Subcutaneous abdominal adipose tissue (tissue), 5 donors: ENCODE measurements at regions not wholly inside any gene's neighbourhood (a gene's known extent, or its start where the extent isn't known, plus 50 kb on each side); places are given as distances from the start of the nearest gene placed in this dataset.

Experiments used
- H3K27ac ChIP-seq: one replicate; pipeline ENCODE4 v1.7.0; 2013; ENCODE audit warnings: low read depth, mild to moderate bottlenecking, inconsistent platforms, low read length, moderate library complexity
- H3K27me3 ChIP-seq, 5 donors: one replicate each; pipeline ENCODE4 v1.7.0; 2013; ENCODE audit warnings: low read length in 5 of 5, inconsistent platforms in 1 of 5; ENCODE audit not compliant: control insufficient read depth in 5 of 5, insufficient read depth in 4 of 5
- H3K36me3 ChIP-seq, 5 donors: one replicate each; pipeline ENCODE4 v1.7.0; 2013; ENCODE audit warnings: low read length in 5 of 5; ENCODE audit not compliant: control insufficient read depth in 5 of 5, insufficient read depth in 5 of 5
- H3K4me1 ChIP-seq, 5 donors: one replicate each; pipeline ENCODE4 v1.7.0; 2013; ENCODE audit warnings: low read length in 5 of 5, mild to moderate bottlenecking in 3 of 5, moderate library complexity in 1 of 5; ENCODE audit not compliant: control insufficient read depth in 5 of 5, insufficient read depth in 5 of 5
- H3K4me3 ChIP-seq, 5 donors: one replicate each; pipeline ENCODE4 v1.7.0; 2013; ENCODE audit warnings: low read length in 5 of 5, low read depth in 1 of 5
- H3K9ac ChIP-seq, 5 donors: one replicate each; pipeline ENCODE4 v1.7.0; 2013; ENCODE audit warnings: low read length in 5 of 5, mild to moderate bottlenecking in 4 of 5, moderate library complexity in 3 of 5
- H3K9me3 ChIP-seq, 5 donors: one replicate each; pipeline ENCODE4 v1.7.0; 2013; ENCODE audit warnings: low read length in 5 of 5; ENCODE audit not compliant: control insufficient read depth in 5 of 5
- donor health status: healthy.
- donor health status: healthy.
- donor health status: healthy.
- donor health status: healthy.
- donor health status: healthy.

- no peak overlapping the region for H3K27ac ChIP-seq
- no peaks in the 10 kb centered on the region for H3K27me3 ChIP-seq
- H3K9ac ChIP-seq: no peak overlapping the region
- H3K36me3 ChIP-seq: no peaks in the 10 kb centered on the region
- H3K4me3 ChIP-seq: no peak overlapping the region
- H3K4me1 ChIP-seq: no peaks in the 10 kb centered on the region
- no peaks in the 10 kb centered on the region for H3K9me3 ChIP-seq
Observed at GRCh38 chr9:26483991-26484390, 408.6 kb downstream of the CAAP1 start.

GRCh38 chr9:26477963-26478362 is 414.6 kb downstream of the CAAP1 start:
- Histone ChIP-seq H3K4me3 (no peak overlapping the region), H3K9ac (no peak overlapping the region), H3K27me3 (no peaks in the 10 kb centered on the region), H3K9me3 (no peaks in the 10 kb centered on the region), H3K36me3 (no peaks in the 10 kb centered on the region), H3K4me1 (no peaks in the 10 kb centered on the region), H3K27ac (no peak overlapping the region)

GRCh38 chr9:26471261-26471660 is 421.3 kb downstream of the CAAP1 start:
- peaks cover 0 to 16% (median 0%) of the 10 kb centered on the region in 5 donors for H3K9me3 ChIP-seq
- no peaks in the 10 kb centered on the region for H3K36me3 ChIP-seq
- H3K27ac ChIP-seq: no peak overlapping the region
- no peak overlapping the region for H3K9ac ChIP-seq
- H3K4me1 ChIP-seq: no peaks in the 10 kb centered on the region
- H3K27me3 ChIP-seq: no peaks in the 10 kb centered on the region
- no peak overlapping the region for H3K4me3 ChIP-seq

GRCh38 chr9:26470284-26470683 is 422.3 kb downstream of the CAAP1 start:
- no peak overlapping the region for H3K4me3 ChIP-seq
- H3K27ac ChIP-seq: no peak overlapping the region
- H3K4me1 ChIP-seq: no peaks in the 10 kb centered on the region
- H3K9me3 ChIP-seq: peaks cover 0 to 16% (median 0%) of the 10 kb centered on the region in 5 donors
- H3K9ac ChIP-seq: no peak overlapping the region
- no peaks in the 10 kb centered on the region for H3K27me3 ChIP-seq
- H3K36me3 ChIP-seq: no peaks in the 10 kb centered on the region

- Histone ChIP-seq H3K27ac (no peak overlapping the region), H3K4me3 (no peak overlapping the region), H3K27me3 (no peaks in the 10 kb centered on the region), H3K4me1 (no peaks in the 10 kb centered on the region), H3K9me3 (peaks cover 0 to 4% (median 0%) of the 10 kb centered on the region in 5 donors), H3K9ac (no peak overlapping the region), H3K36me3 (no peaks in the 10 kb centered on the region)
Observed at GRCh38 chr9:26463837-26464236, 428.8 kb downstream of the CAAP1 start.

- no peak overlapping the region for H3K27ac ChIP-seq
- no peaks in the 10 kb centered on the region for H3K27me3 ChIP-seq
- no peaks in the 10 kb centered on the region for H3K9me3 ChIP-seq
- H3K9ac ChIP-seq: no peak overlapping the region
- H3K36me3 ChIP-seq: no peaks in the 10 kb centered on the region
- no peaks in the 10 kb centered on the region for H3K4me1 ChIP-seq
- H3K4me3 ChIP-seq: no peak overlapping the region
Observed at GRCh38 chr9:26462751-26463150, 429.9 kb downstream of the CAAP1 start.

GRCh38 chr9:26462213-26462612 is 430.4 kb downstream of the CAAP1 start:
- Histone ChIP-seq H3K27ac (no peak overlapping the region), H3K4me1 (no peaks in the 10 kb centered on the region), H3K9ac (no peak overlapping the region), H3K4me3 (no peak overlapping the region), H3K9me3 (no peaks in the 10 kb centered on the region), H3K36me3 (no peaks in the 10 kb centered on the region), H3K27me3 (no peaks in the 10 kb centered on the region)

GRCh38 chr9:26460624-26461023 is 432.0 kb downstream of the CAAP1 start:
- Histone ChIP-seq H3K9ac (no peak overlapping the region), H3K27me3 (no peaks in the 10 kb centered on the region), H3K4me3 (no peak overlapping the region), H3K4me1 (no peaks in the 10 kb centered on the region), H3K27ac (no peak overlapping the region), H3K36me3 (no peaks in the 10 kb centered on the region), H3K9me3 (no peaks in the 10 kb centered on the region)

GRCh38 chr9:26459959-26460358 is 432.6 kb downstream of the CAAP1 start:
- no peaks in the 10 kb centered on the region for H3K36me3 ChIP-seq
- H3K27me3 ChIP-seq: no peaks in the 10 kb centered on the region
- H3K27ac ChIP-seq: no peak overlapping the region
- no peak overlapping the region for H3K9ac ChIP-seq
- no peak overlapping the region for H3K4me3 ChIP-seq
- H3K4me1 ChIP-seq: no peaks in the 10 kb centered on the region
- H3K9me3 ChIP-seq: no peaks in the 10 kb centered on the region

GRCh38 chr9:26458054-26458453 is 434.5 kb downstream of the CAAP1 start:
- Histone ChIP-seq H3K4me1 (no peaks in the 10 kb centered on the region), H3K4me3 (no peak overlapping the region), H3K36me3 (no peaks in the 10 kb centered on the region), H3K27ac (no peak overlapping the region), H3K9me3 (no peaks in the 10 kb centered on the region), H3K27me3 (no peaks in the 10 kb centered on the region), H3K9ac (no peak overlapping the region)

- H3K27ac ChIP-seq: no peak overlapping the region
- H3K27me3 ChIP-seq: no peaks in the 10 kb centered on the region
- no peaks in the 10 kb centered on the region for H3K36me3 ChIP-seq
- no peaks in the 10 kb centered on the region for H3K9me3 ChIP-seq
- H3K9ac ChIP-seq: no peak overlapping the region
- H3K4me1 ChIP-seq: no peaks in the 10 kb centered on the region
- no peak overlapping the region for H3K4me3 ChIP-seq
Observed at GRCh38 chr9:26457151-26457550, 435.5 kb downstream of the CAAP1 start.
